Astrocyte of the spinal cord (primary cell): ENCODE measurements at regions not wholly inside any gene's neighbourhood (a gene's known extent, or its start where the extent isn't known, plus 50 kb on each side); places are given as distances from the start of the nearest gene placed in this dataset.

Experiments
- DNase-seq: peaks from one replicate; pipeline ENCODE4 v3.0.0; 2011; ENCODE audit warnings: low read depth, low spot score
- H3K4me3 ChIP-seq: 2 replicates; pipeline ENCODE4 v1.5.1; 2011; ENCODE audit warnings: low read depth, mild to moderate bottlenecking, low read length, moderate library complexity
- CTCF ChIP-seq: IDR thresholded peaks from 2 replicates; pipeline ENCODE4 v1.5.1; 2012; ENCODE audit warnings: low read depth, mild to moderate bottlenecking, low read length, inconsistent platforms
- in situ Hi-C: cut with HindIII; loops from 2 replicates; pipeline ENCODE4 v1.10.0; 2017; ENCODE audit warnings: low sequenced_read_pairs

GRCh38 chr5:58072300-58072965 lies 387.5 kb downstream of the PLK2 start:
- H3K4me3 ChIP-seq, result no peak overlapping the region
- no peak for TF ChIP-seq CTCF
- in situ Hi-C loops, result no loop called here
- DNase-seq, result peak; percentile 39

- no peak overlapping the region for H3K4me3 ChIP-seq
- in situ Hi-C loops, result no loop called here
- TF ChIP-seq CTCF, result no peak
- DNase-seq, result no peak
These were observed 388.3 kb downstream of the PLK2 start for GRCh38 chr5:58071566-58071965.

GRCh38 chr5:58069846-58070245 lies 390.0 kb downstream of the PLK2 start:
- TF ChIP-seq CTCF, result no peak
- no peak for DNase-seq
- in situ Hi-C loops, result no loop called here
- H3K4me3 ChIP-seq, result no peak overlapping the region

- DNase-seq, result no peak
- no peak overlapping the region for H3K4me3 ChIP-seq
- in situ Hi-C loops, result no loop called here
- no peak for TF ChIP-seq CTCF
These were observed 390.7 kb downstream of the PLK2 start for GRCh38 chr5:58069016-58069705.

GRCh38 chr5:58066557-58066956 lies 393.3 kb downstream of the PLK2 start:
- DNase-seq, result no peak
- no peak for TF ChIP-seq CTCF
- in situ Hi-C loops, result no loop called here
- H3K4me3 ChIP-seq, result no peak overlapping the region

GRCh38 chr5:58066076-58066475 lies 393.8 kb downstream of the PLK2 start:
- TF ChIP-seq CTCF, result no peak
- in situ Hi-C loops, result no loop called here
- DNase-seq, result no peak
- H3K4me3 ChIP-seq, result no peak overlapping the region
